K562 (cell line): ENCODE measurements at regions not wholly inside any gene's neighbourhood (a gene's known extent, or its start where the extent isn't known, plus 50 kb on each side); places are given as distances from the start of the nearest gene placed in this dataset.
A peak's percentile ranks its signal among the peaks of the same experiment; 100 is the strongest.

ENCODE experiments used
- ATAC-seq: fragments of 200-7000 bp; cut with Tn5 transposase; 3 replicates; pipeline ENCODE4 v1.9.1; 2020; ENCODE audit warnings: moderate library complexity
- BruUV-seq: library from RNA; stranded (reverse); fragments of 400-500 nt; replicated peaks from 2 replicates; lab custom pipeline; 2021; lab: Mats Ljungman, UMichigan
- CTCF ChIA-PET: fragments of 300-600 bp; formaldehyde crosslinking; extraction: SDS; loops from one replicate; lab custom pipeline; 2021; ENCODE audit warnings: low intra/inter-chr PET ratio; lab: Yijun Ruan, JAX
- POLR2A ChIA-PET: fragments of 300-600, 350-650 bp; sonication (Branson Sonifier 250); formaldehyde crosslinking; extraction: SDS; loops from one replicate; lab custom pipeline; 2021; ENCODE audit warnings: antibody characterized with exemption, inconsistent platforms; lab: Yijun Ruan, JAX
- DNase-seq, 4 experiments: peaks; one replicate each; pipeline versions ENCODE4 v3.0.0 to v3.0.0-alpha.2; 2011 to 2018; ENCODE audit warnings: low spot score in 3 of 4, mixed read lengths in 3 of 4; ENCODE audit errors: extremely low read depth in 1 of 4
- FAIRE-seq: peaks from 2 replicates; lab custom pipeline; 2011; peaks lifted over from hg19 to GRCh38; lab: Jason Lieb, UNC
- H2AFZ ChIP-seq: 2 replicates; pipeline ENCODE4 v1.6.0; 2011; ENCODE audit warnings: low read depth, low read length, control low read depth, inconsistent platforms
- H3K27ac ChIP-seq: fragments of 200-600 bp; 3 replicates; pipeline ENCODE4 v1.8.0; 2011; ENCODE audit warnings: low read depth, mild to moderate bottlenecking, control low read depth, inconsistent platforms, low read length, moderate library complexity, mixed read lengths; ENCODE audit errors: extremely low read depth
- H3K27me3 ChIP-seq, 2 experiments: fragments of 300-600 bp in 1 of 2; 2 replicates in 1 of 2; 3 replicates in 1 of 2; pipeline versions ENCODE4 v1.6.0 to v1.8.0; 2011; ENCODE audit warnings: inconsistent platforms in 2 of 2, low read length in 2 of 2, mild to moderate bottlenecking in 1 of 2, mixed read lengths in 1 of 2, moderate library complexity in 1 of 2; ENCODE audit not compliant: control insufficient read depth in 2 of 2, insufficient read depth in 2 of 2
- H3K36me3 ChIP-seq: fragments of 300-600 bp; 3 replicates; pipeline ENCODE4 v1.8.0; 2011; ENCODE audit warnings: mild to moderate bottlenecking, low read length, inconsistent platforms; ENCODE audit not compliant: control insufficient read depth, insufficient read depth
- H3K4me1 ChIP-seq, 2 experiments: fragments of 200-600 bp in 1 of 2; replicated peaks in 1 of 2; 2 replicates in 1 of 2; 3 replicates in 1 of 2; pipeline versions ENCODE4 v1.5.1 to v1.8.0; 2011; ENCODE audit warnings: inconsistent platforms in 2 of 2, low read length in 2 of 2, mild to moderate bottlenecking in 1 of 2, mixed read lengths in 1 of 2, moderate library complexity in 1 of 2; ENCODE audit not compliant: control insufficient read depth in 2 of 2, insufficient read depth in 2 of 2
- H3K4me2 ChIP-seq: 2 replicates; pipeline ENCODE4 v1.6.1; 2011; ENCODE audit warnings: low read length, control low read depth, inconsistent platforms, mixed read lengths; ENCODE audit not compliant: insufficient read depth
- H3K4me3 ChIP-seq: fragments of 200-600 bp; sonication (generic), shearing (Covaris generic); 2 replicates; pipeline ENCODE4 v1.5.1; 2016; ENCODE audit warnings: control low read depth, inconsistent platforms
- H3K79me2 ChIP-seq: fragments of 200-600 bp; 3 replicates; pipeline ENCODE4 v1.8.0; 2011; ENCODE audit warnings: low read length, inconsistent platforms; ENCODE audit not compliant: control insufficient read depth, insufficient read depth
- H3K9ac ChIP-seq, 2 experiments: 2 replicates each; pipeline versions ENCODE4 v1.6.0 to v1.6.1; 2011; ENCODE audit warnings: low read depth in 2 of 2, low read length in 2 of 2, control low read depth in 1 of 2, inconsistent platforms in 1 of 2, mild to moderate bottlenecking in 1 of 2, mixed read lengths in 1 of 2; ENCODE audit not compliant: insufficient read depth in 1 of 2
- H3K9me1 ChIP-seq: one replicate; pipeline ENCODE4 v1.6.0; 2011; ENCODE audit warnings: inconsistent platforms, mild to moderate bottlenecking, low read length, moderate library complexity; ENCODE audit not compliant: control insufficient read depth, insufficient read depth
- H3K9me3 ChIP-seq: replicated peaks from 2 replicates; pipeline ENCODE4 v1.5.1; 2011; ENCODE audit warnings: low read depth, low read length, inconsistent platforms; ENCODE audit not compliant: control insufficient read depth, insufficient read depth
- H4K20me1 ChIP-seq: replicated peaks from 2 replicates; pipeline ENCODE4 v1.6.1; 2011; ENCODE audit warnings: low read length, inconsistent platforms, mixed read lengths; ENCODE audit not compliant: control insufficient read depth, insufficient read depth
- ARHGAP35 ChIP-seq: fragments of 450-650 bp; IDR thresholded peaks from 2 replicates; pipeline ENCODE4 v1.6.1; 2018; ENCODE audit not compliant: partially characterized antibody
- BCOR ChIP-seq: fragments of 450-650 bp; IDR thresholded peaks from 2 replicates; pipeline ENCODE4 v1.6.1; 2016
- CBFB ChIP-seq: sonication (generic); formaldehyde crosslinking; IDR thresholded peaks from 2 replicates; pipeline ENCODE4 v1.4.0; 2020; ENCODE audit warnings: mild to moderate bottlenecking, missing genetic modification reagents
- EZH2 ChIP-seq: IDR thresholded peaks from 2 replicates; pipeline ENCODE4 v1.6.1; 2012; ENCODE audit warnings: low read depth, mild to moderate bottlenecking, inconsistent platforms, low read length, borderline replicate concordance
- FOS ChIP-seq: IDR thresholded peaks from 3 replicates; pipeline ENCODE4 v1.6.1; 2011; ENCODE audit not compliant: insufficient read length; ENCODE audit errors: extremely low read depth
- JUN ChIP-seq, 2 experiments: sonication (generic) in 1 of 2; formaldehyde crosslinking in 1 of 2; IDR thresholded peaks; 2 replicates each; pipeline versions ENCODE4 v1.6.1 to v1.8.0; 2012 to 2022; ENCODE audit warnings: borderline replicate concordance in 2 of 2, mild to moderate bottlenecking in 2 of 2, improper control_type of control experiment in 1 of 2, low read depth in 1 of 2, low read length in 1 of 2, missing genetic modification reagents in 1 of 2
- KDM1A ChIP-seq, 2 experiments: fragments of 450-650 bp; IDR thresholded peaks; 2 replicates each; pipeline ENCODE4 v1.6.1; 2016; ENCODE audit warnings: mild to moderate bottlenecking in 2 of 2
- ZFP36 ChIP-seq: fragments of 150-350 bp; IDR thresholded peaks from 2 replicates; pipeline ENCODE4 v1.6.1; 2018; ENCODE audit warnings: low read length, low read depth; ENCODE audit not compliant: partially characterized antibody
- WGBS: fragments of 100-300 bp; shearing (Covaris generic); methylation state at CpG from one replicate; pipeline ENCODE4 v1.1.6; 2016; ENCODE audit warnings: low coverage, mixed read lengths; ENCODE audit not compliant: insufficient coverage; ENCODE audit errors: missing lambda C conversion rate; 5-methylcytosine and 5-hydroxymethylcytosine counted together
- in situ Hi-C: fragments of 300-500 bp; cut with MboI; formaldehyde crosslinking; loops from 4 replicates; pipeline ENCODE4 v1.15.0; 2018; ENCODE audit warnings: inconsistent platforms, mixed read lengths
- intact Hi-C: fragments of 100-400 bp; cut with micrococcal nuclease; formaldehyde crosslinking; loops from 2 replicates; pipeline ENCODE4 v1.14.2; 2022
- TF ChIP-seq, protein P1 (sequence below): fragments of 450-650 bp; IDR thresholded peaks from 2 replicates; pipeline ENCODE4 v1.6.1; 2016; ENCODE audit warnings: low read depth
- TF ChIP-seq, protein P2 (sequence below): fragments of 150-350 bp; conservative IDR thresholded peaks from 2 replicates; pipeline ENCODE4 v1.6.1; 2014; ENCODE audit warnings: low read length

DNA sequence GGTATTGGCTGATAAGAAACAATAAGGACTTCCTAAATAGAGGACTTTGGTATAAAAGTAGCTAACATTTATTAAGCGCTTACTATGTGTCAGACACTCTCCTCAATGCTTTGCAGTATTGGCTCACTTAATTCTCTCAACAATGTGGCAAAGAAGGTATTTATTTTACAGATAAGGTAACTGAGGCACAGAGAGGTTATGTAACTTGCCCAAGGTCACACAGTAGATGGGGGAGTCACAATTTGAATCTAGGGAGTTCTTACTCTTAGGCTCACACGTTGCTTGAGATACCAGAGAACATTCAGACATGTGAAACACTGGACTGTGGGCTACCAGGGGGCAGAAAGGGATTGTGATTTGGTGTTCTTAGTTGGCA, 60.8 kb upstream of the GPR158 start:
- no peak overlapping the region for H2AFZ ChIP-seq
- H3K79me2 ChIP-seq, result no peaks in the 10 kb centered on the region
- ChIA-PET CTCF (interaction anchor here (1.3 kb wide), 1 partner anchor 113 kb away, joined by 3 read pairs; no protein-coding TSS in a partner anchor), POLR2A (interaction anchor here (1.1 kb wide), 1 partner anchor 17 kb away, joined by 3 read pairs; no protein-coding TSS in a partner anchor)
- no peaks in the 10 kb centered on the region for H3K9me3 ChIP-seq
- H3K36me3 ChIP-seq, result no peaks in the 10 kb centered on the region
- DNase-seq, result no peak
- no peak overlapping the region for H3K4me2 ChIP-seq
- no peak overlapping the region for H3K27ac ChIP-seq
- intact Hi-C loops (loop anchor here (5.0 kb wide), 2 partner anchors 68 to 523 kb away; no protein-coding TSS in a partner anchor), in situ Hi-C loops (loop anchor here (10.0 kb wide), 1 partner anchor 521 kb away; no protein-coding TSS in a partner anchor)
- WGBS, result 45% methylated on average over 2 of the region's 2 CpGs
- H3K9me1 ChIP-seq, result no peaks in the 10 kb centered on the region
- no peaks in the 10 kb centered on the region for H3K27me3 ChIP-seq
- no peak overlapping the region for H3K9ac ChIP-seq
- no peak overlapping the region for H3K4me3 ChIP-seq
- no peak for ATAC-seq
- FAIRE-seq, result no peak
- no peaks in the 10 kb centered on the region for H4K20me1 ChIP-seq
- BruUV-seq, result no TSS peak
- peaks cover 0 to 10% of the 10 kb centered on the region in 2 experiments; a peak in 2 of 5 replicates for H3K4me1 ChIP-seq
- TF ChIP-seq ZFP36 (peak; percentile 40), CBFB (CRISPR knock-in tag) (no peak), BCOR (peak; percentile 67; the same call in 1 of the 2 replicates), JUN (IDR thresholded peaks at IDR 0.05; ENCODE audit: borderline replicate concordance, low read depth, low read length) (no peak), JUN (CRISPR knock-in tag; IDR thresholded peaks at IDR 0.05; ENCODE audit: borderline replicate concordance) (no peak), EZH2 (no peak), FOS (no peak), KDM1A (IDR thresholded peaks at IDR 0.05) (peak in 1 of 2 experiments; percentile 44; a peak in 1 of 4 replicates), ARHGAP35 (no peak)
- TF ChIP-seq, protein P1, sequence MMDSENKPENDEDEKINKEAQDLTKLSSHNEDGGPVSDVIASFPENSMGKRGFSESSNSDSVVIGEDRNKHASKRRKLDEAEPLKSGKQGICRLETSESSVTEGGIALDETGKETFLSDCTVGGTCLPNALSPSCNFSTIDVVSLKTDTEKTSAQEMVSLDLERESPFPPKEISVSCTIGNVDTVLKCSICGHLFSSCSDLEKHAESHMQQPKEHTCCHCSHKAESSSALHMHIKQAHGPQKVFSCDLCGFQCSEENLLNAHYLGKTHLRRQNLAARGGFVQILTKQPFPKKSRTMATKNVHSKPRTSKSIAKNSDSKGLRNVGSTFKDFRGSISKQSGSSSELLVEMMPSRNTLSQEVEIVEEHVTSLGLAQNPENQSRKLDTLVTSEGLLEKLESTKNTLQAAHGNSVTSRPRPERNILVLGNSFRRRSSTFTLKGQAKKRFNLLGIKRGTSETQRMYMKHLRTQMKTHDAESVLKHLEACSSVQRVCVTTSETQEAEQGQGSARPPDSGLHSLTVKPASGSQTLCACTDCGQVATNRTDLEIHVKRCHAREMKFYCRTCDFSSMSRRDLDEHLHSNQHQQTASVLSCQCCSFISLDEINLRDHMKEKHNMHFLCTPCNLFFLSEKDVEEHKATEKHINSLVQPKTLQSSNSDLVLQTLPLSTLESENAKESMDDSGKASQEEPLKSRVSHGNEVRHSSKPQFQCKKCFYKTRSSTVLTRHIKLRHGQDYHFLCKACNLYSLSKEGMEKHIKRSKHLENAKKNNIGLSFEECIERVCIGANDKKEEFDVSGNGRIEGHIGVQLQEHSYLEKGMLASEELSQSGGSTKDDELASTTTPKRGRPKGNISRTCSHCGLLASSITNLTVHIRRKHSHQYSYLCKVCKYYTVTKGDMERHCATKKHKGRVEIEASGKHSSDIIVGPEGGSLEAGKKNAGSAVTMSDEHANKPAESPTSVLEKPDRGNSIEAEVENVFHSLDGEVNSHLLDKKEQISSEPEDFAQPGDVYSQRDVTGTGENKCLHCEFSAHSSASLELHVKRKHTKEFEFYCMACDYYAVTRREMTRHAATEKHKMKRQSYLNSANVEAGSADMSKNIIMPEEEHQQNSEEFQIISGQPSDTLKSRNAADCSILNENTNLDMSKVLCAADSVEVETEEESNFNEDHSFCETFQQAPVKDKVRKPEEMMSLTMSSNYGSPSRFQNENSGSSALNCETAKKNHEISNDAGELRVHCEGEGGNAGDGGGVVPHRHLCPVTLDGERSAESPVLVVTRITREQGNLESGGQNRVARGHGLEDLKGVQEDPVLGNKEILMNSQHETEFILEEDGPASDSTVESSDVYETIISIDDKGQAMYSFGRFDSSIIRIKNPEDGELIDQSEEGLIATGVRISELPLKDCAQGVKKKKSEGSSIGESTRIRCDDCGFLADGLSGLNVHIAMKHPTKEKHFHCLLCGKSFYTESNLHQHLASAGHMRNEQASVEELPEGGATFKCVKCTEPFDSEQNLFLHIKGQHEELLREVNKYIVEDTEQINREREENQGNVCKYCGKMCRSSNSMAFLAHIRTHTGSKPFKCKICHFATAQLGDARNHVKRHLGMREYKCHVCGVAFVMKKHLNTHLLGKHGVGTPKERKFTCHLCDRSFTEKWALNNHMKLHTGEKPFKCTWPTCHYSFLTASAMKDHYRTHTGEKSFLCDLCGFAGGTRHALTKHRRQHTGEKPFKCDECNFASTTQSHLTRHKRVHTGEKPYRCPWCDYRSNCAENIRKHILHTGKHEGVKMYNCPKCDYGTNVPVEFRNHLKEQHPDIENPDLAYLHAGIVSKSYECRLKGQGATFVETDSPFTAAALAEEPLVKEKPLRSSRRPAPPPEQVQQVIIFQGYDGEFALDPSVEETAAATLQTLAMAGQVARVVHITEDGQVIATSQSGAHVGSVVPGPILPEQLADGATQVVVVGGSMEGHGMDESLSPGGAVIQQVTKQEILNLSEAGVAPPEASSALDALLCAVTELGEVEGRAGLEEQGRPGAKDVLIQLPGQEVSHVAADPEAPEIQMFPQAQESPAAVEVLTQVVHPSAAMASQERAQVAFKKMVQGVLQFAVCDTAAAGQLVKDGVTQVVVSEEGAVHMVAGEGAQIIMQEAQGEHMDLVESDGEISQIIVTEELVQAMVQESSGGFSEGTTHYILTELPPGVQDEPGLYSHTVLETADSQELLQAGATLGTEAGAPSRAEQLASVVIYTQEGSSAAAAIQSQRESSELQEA, result no peak
- TF ChIP-seq, protein P2, sequence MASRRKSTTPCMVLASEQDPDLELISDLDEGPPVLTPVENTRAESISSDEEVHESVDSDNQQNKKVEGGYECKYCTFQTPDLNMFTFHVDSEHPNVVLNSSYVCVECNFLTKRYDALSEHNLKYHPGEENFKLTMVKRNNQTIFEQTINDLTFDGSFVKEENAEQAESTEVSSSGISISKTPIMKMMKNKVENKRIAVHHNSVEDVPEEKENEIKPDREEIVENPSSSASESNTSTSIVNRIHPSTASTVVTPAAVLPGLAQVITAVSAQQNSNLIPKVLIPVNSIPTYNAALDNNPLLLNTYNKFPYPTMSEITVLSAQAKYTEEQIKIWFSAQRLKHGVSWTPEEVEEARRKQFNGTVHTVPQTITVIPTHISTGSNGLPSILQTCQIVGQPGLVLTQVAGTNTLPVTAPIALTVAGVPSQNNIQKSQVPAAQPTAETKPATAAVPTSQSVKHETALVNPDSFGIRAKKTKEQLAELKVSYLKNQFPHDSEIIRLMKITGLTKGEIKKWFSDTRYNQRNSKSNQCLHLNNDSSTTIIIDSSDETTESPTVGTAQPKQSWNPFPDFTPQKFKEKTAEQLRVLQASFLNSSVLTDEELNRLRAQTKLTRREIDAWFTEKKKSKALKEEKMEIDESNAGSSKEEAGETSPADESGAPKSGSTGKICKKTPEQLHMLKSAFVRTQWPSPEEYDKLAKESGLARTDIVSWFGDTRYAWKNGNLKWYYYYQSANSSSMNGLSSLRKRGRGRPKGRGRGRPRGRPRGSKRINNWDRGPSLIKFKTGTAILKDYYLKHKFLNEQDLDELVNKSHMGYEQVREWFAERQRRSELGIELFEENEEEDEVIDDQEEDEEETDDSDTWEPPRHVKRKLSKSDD, result no peak
